ENCODE measurements at regions not wholly inside any gene's neighbourhood (a gene's known extent, or its start where the extent isn't known, plus 50 kb on each side); places are given as distances from the start of the nearest gene placed in this dataset.

DNA sequence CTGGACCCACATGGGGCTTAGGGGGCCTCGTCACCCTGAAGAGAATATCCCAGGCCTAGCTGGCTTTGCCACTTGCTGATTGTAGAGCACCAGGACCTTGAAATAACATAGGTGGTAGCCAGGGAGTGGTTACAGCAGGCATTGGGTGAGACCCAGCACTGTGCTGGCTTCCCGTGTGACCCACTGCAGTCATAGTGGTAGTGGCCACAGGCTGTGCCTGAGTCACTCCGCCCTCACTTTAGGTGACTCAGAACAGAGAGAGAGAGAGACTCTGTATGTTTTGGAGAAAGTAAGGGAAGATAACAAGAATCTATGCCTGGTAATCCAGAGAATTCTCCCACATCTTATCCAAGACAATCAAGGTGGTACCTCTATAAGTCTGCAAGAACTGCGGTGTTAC, 98.7 kb upstream of the LHX8 start:
- no peak overlapping the region for H3K4me3 Mint-ChIP-seq (ENCODE audit: unreplicated experiment)

DNA sequence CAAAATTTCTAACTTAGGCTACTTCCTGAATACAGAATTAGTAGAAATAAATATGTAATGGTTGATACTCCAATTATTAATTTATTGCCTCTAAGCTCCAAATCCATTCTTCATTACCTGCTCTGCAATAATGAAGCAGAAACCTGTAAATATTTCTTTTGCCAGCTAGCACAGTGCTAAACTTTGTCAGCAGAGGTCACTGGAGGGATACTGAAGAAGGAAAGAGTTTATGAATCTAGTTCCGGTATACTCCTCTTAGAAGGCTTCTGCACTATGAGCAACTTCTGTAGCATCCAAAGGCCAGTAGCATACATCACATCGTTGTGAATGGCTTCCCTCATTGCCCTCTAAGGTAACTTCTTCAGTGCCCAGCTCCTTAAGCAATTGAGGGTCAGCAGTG, 81.0 kb upstream of the LHX8 start:
- POLR2A ChIA-PET: no interaction called here
- Histone ChIP-seq H3K36me3 (ENCODE audit: control insufficient read depth, insufficient read depth, low read length) (no peaks in the 10 kb centered on the region), H3K9me3 (no peaks in the 10 kb centered on the region), H3K27me3 (replicated peaks; ENCODE audit: control insufficient read depth, insufficient read depth, low read length) (no peaks in the 10 kb centered on the region), H3K4me1 (no peaks in the 10 kb centered on the region), H3K4me3 (ENCODE audit: low read depth, low read length) (no peak overlapping the region)
- H3K4me3 Mint-ChIP-seq (ENCODE audit: unreplicated experiment): no peak overlapping the region
- no peak overlapping the region for H3K27ac Mint-ChIP-seq (ENCODE audit: unreplicated experiment)
- no peaks in the 10 kb centered on the region for H3K4me1 Mint-ChIP-seq (ENCODE audit: low read depth, unreplicated experiment)
- no TSS peak for BruUV-seq (replicated peaks)
- TF ChIP-seq, protein P1, sequence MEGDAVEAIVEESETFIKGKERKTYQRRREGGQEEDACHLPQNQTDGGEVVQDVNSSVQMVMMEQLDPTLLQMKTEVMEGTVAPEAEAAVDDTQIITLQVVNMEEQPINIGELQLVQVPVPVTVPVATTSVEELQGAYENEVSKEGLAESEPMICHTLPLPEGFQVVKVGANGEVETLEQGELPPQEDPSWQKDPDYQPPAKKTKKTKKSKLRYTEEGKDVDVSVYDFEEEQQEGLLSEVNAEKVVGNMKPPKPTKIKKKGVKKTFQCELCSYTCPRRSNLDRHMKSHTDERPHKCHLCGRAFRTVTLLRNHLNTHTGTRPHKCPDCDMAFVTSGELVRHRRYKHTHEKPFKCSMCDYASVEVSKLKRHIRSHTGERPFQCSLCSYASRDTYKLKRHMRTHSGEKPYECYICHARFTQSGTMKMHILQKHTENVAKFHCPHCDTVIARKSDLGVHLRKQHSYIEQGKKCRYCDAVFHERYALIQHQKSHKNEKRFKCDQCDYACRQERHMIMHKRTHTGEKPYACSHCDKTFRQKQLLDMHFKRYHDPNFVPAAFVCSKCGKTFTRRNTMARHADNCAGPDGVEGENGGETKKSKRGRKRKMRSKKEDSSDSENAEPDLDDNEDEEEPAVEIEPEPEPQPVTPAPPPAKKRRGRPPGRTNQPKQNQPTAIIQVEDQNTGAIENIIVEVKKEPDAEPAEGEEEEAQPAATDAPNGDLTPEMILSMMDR (IDR thresholded peaks at IDR 0.05; ENCODE audit: insufficient read depth in 1 of 2, low read depth in 1 of 2, low read length in 1 of 2, severe bottlenecking in 1 of 2, unreplicated experiment in 1 of 2): peak; percentile 13 to 35
- peaks cover 3% of the 10 kb centered on the region for H3K27me3 Mint-ChIP-seq (ENCODE audit: insufficient read depth, unreplicated experiment)
- DNase-seq: peak in 1 of 2 experiments; percentile 19
- no peaks in the 10 kb centered on the region for H3K9me3 Mint-ChIP-seq (ENCODE audit: unreplicated experiment)
- no peaks in the 10 kb centered on the region for H3K36me3 Mint-ChIP-seq (ENCODE audit: insufficient read depth, unreplicated experiment)
- CTCF ChIA-PET: no interaction called here
- intact Hi-C loops (cut with micrococcal nuclease; ENCODE audit: unreplicated experiment): loop anchor here (1.0 kb wide), 1 partner anchor 150 kb away; no protein-coding TSS in a partner anchor

More for the DNA sequence above, 98.7 kb upstream of the LHX8 start:
- Mint-ChIP-seq H3K27ac (ENCODE audit: unreplicated experiment) (no peak overlapping the region), H3K9me3 (ENCODE audit: unreplicated experiment) (peaks cover 10% of the 10 kb centered on the region), H3K4me1 (ENCODE audit: low read depth, unreplicated experiment) (peaks cover 10% of the 10 kb centered on the region), H3K27me3 (ENCODE audit: insufficient read depth, unreplicated experiment) (no peaks in the 10 kb centered on the region), H3K36me3 (ENCODE audit: insufficient read depth, unreplicated experiment) (no peaks in the 10 kb centered on the region)
- H3K4me3 ChIP-seq (ENCODE audit: low read depth, low read length): no peak overlapping the region
- TF ChIP-seq, protein P1 (IDR thresholded peaks at IDR 0.05; ENCODE audit: insufficient read depth in 1 of 2, low read depth in 1 of 2, low read length in 1 of 2, severe bottlenecking in 1 of 2, unreplicated experiment in 1 of 2): no peak
- no TSS peak for BruUV-seq (replicated peaks)
- H3K36me3 ChIP-seq (ENCODE audit: control insufficient read depth, insufficient read depth, low read length): no peaks in the 10 kb centered on the region
- DNase-seq: no peak
- ChIA-PET CTCF (no interaction called here), POLR2A (no interaction called here)
- H3K27me3 ChIP-seq (replicated peaks; ENCODE audit: control insufficient read depth, insufficient read depth, low read length): no peaks in the 10 kb centered on the region
- no peaks in the 10 kb centered on the region for H3K4me1 ChIP-seq
- intact Hi-C loops (cut with micrococcal nuclease; ENCODE audit: unreplicated experiment): no loop called here
- no peaks in the 10 kb centered on the region for H3K9me3 ChIP-seq

DNA sequence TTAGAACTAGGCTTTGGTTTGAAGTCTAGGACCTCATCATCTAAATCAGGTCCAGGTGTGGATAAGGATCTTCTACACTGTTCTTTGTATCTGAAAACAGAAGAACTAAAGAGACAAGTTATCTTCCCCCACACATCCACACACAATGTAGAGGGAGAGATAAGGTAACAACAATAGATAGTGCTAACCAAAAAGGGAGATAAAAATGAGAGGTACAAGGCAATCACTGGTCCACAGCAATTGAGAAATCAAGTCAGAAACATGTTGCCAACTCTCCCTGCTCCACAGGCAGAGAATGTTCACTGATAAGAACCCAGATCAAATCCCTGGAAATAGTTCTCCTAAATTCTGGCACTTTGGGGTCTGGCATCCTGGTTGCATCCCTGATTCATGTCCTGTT, 75.8 kb upstream of the LHX8 start:
- no peaks in the 10 kb centered on the region for H3K9me3 Mint-ChIP-seq (ENCODE audit: unreplicated experiment)
- no peaks in the 10 kb centered on the region for H3K4me1 Mint-ChIP-seq (ENCODE audit: low read depth, unreplicated experiment)
- Histone ChIP-seq H3K36me3 (ENCODE audit: control insufficient read depth, insufficient read depth, low read length) (no peaks in the 10 kb centered on the region), H3K4me3 (ENCODE audit: low read depth, low read length) (no peak overlapping the region), H3K4me1 (no peaks in the 10 kb centered on the region), H3K9me3 (no peaks in the 10 kb centered on the region), H3K27me3 (replicated peaks; ENCODE audit: control insufficient read depth, insufficient read depth, low read length) (no peaks in the 10 kb centered on the region)
- intact Hi-C loops (cut with micrococcal nuclease; ENCODE audit: unreplicated experiment): no loop called here
- H3K27me3 Mint-ChIP-seq (ENCODE audit: insufficient read depth, unreplicated experiment): peaks cover 3% of the 10 kb centered on the region
- H3K27ac Mint-ChIP-seq (ENCODE audit: unreplicated experiment): no peak overlapping the region
- POLR2A ChIA-PET: no interaction called here
- TF ChIP-seq, protein P1 (IDR thresholded peaks at IDR 0.05; ENCODE audit: insufficient read depth in 1 of 2, low read depth in 1 of 2, low read length in 1 of 2, severe bottlenecking in 1 of 2, unreplicated experiment in 1 of 2): no peak
- H3K4me3 Mint-ChIP-seq (ENCODE audit: unreplicated experiment): no peak overlapping the region
- DNase-seq: no peak
- BruUV-seq (replicated peaks): no TSS peak
- CTCF ChIA-PET: no interaction called here
- H3K36me3 Mint-ChIP-seq (ENCODE audit: insufficient read depth, unreplicated experiment): no peaks in the 10 kb centered on the region

All from Caco-2 (cell line).